OCI-LY3 (cell line): ENCODE measurements at regions not wholly inside any gene's neighbourhood (a gene's known extent, or its start where the extent isn't known, plus 50 kb on each side); places are given as distances from the start of the nearest gene placed in this dataset.

Experiments
- H2AFZ ChIP-seq: fragments of 200-600, 300-600 bp; shearing (Covaris generic); 2 replicates; pipeline ENCODE4 v1.6.0; 2014; ENCODE audit warnings: antibody characterized with exemption, low read depth, low read length
- H3K27ac ChIP-seq: fragments of 200-600, 300-600 bp; sonication (generic); 2 replicates; pipeline ENCODE4 v1.5.1; 2014; ENCODE audit warnings: mild to moderate bottlenecking, low read length, moderate library complexity, mixed read lengths
- H3K27me3 ChIP-seq: fragments of 200-600, 300-600 bp; sonication (generic); 2 replicates; pipeline ENCODE4 v1.6.1; 2014; ENCODE audit warnings: low read depth, low read length, mixed read lengths
- H3K36me3 ChIP-seq: fragments of 200-600, 300-600 bp; sonication (generic); replicated peaks from 2 replicates; pipeline ENCODE3; 2014; ENCODE audit warnings: low read depth, low read length, mixed read lengths
- H3K4me1 ChIP-seq: fragments of 300-600, 200-600 bp; sonication (generic); 2 replicates; pipeline ENCODE4 v1.6.1; 2014; ENCODE audit warnings: low read length, mixed read lengths
- H3K4me2 ChIP-seq: fragments of 200-600, 300-600 bp; sonication (generic); 2 replicates; pipeline ENCODE4 v1.6.1; 2014; ENCODE audit warnings: low read length, mixed read lengths
- H3K4me3 ChIP-seq: fragments of 300-600, 200-600 bp; sonication (generic); 2 replicates; pipeline ENCODE4 v1.5.1; 2014; ENCODE audit warnings: antibody characterized with exemption, mild to moderate bottlenecking, low read length, moderate library complexity
- H3K79me2 ChIP-seq: fragments of 300-600, 200-600 bp; shearing (Covaris generic); 2 replicates; pipeline ENCODE4 v1.6.1; 2014; ENCODE audit warnings: mild to moderate bottlenecking, low read length, mixed read lengths
- H3K9ac ChIP-seq: fragments of 300-600, 200-600 bp; shearing (Covaris generic); 2 replicates; pipeline ENCODE4 v1.6.0; 2014; ENCODE audit warnings: mild to moderate bottlenecking, low read length, moderate library complexity
- H3K9me3 ChIP-seq: fragments of 200-600, 300-600 bp; shearing (Covaris generic); 2 replicates; pipeline ENCODE4 v1.6.1; 2014; ENCODE audit warnings: low read length, mixed read lengths; ENCODE audit not compliant: insufficient read depth
- H4K20me1 ChIP-seq: fragments of 200-600, 300-600 bp; sonication (generic); 2 replicates; pipeline ENCODE4 v1.6.1; 2016; ENCODE audit warnings: low read length, mixed read lengths; ENCODE audit not compliant: insufficient read depth
- CTCF ChIP-seq: fragments of 200-600, 300-600 bp; sonication (generic); IDR thresholded peaks from 2 replicates; pipeline ENCODE4 v1.5.1; 2014; ENCODE audit warnings: antibody characterized with exemption, low read length, low read depth
- EZH2phosphoT487 ChIP-seq: fragments of 200-600 bp; shearing (Covaris generic); IDR thresholded peaks from 2 replicates; pipeline ENCODE4 v1.6.1; 2018; ENCODE audit warnings: antibody characterized with exemption, mixed run types, low read depth

- Histone ChIP-seq H3K79me2 (no peaks in the 10 kb centered on the region), H3K27ac (no peak overlapping the region), H3K9ac (no peak overlapping the region), H3K9me3 (no peaks in the 10 kb centered on the region), H4K20me1 (no peaks in the 10 kb centered on the region), H3K4me2 (no peak overlapping the region), H3K4me3 (no peak overlapping the region), H3K27me3 (no peaks in the 10 kb centered on the region), H3K36me3 (no peaks in the 10 kb centered on the region), H3K4me1 (no peaks in the 10 kb centered on the region), H2AFZ (no peak overlapping the region)
- TF ChIP-seq CTCF (no peak), EZH2phosphoT487 (no peak)
Observed at GRCh38 chr11:103699216-103699615, 337.2 kb upstream of the DDI1 start.

GRCh38 chr11:103699656-103700055, 336.8 kb upstream of the DDI1 start:
- Histone ChIP-seq H3K4me2 (no peak overlapping the region), H3K4me1 (no peaks in the 10 kb centered on the region), H3K9ac (no peak overlapping the region), H4K20me1 (no peaks in the 10 kb centered on the region), H3K79me2 (no peaks in the 10 kb centered on the region), H3K36me3 (no peaks in the 10 kb centered on the region), H3K9me3 (no peaks in the 10 kb centered on the region), H3K27ac (no peak overlapping the region), H3K27me3 (no peaks in the 10 kb centered on the region), H3K4me3 (no peak overlapping the region), H2AFZ (no peak overlapping the region)
- TF ChIP-seq CTCF (no peak), EZH2phosphoT487 (no peak)

DNA sequence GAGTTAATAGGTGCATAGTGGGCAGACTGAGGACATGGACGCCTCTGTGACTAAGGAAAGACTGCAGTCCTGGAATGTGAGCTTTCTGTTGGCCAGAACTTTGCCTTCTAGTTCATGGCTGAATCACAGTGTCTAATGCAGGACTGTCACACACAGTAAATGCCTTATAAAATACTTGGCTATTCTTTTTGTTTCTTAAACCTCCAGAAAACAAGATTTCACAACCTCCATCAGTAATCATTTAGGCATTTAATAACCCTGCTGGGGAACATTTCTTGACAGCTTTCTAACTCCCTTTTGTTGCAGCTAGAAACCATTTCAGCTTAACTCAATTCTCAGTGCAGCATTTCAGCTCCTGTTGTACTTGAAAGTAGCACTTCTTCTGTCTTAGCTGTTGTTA, 335.8 kb upstream of the DDI1 start:
- Histone ChIP-seq H3K4me3 (no peak overlapping the region), H4K20me1 (no peaks in the 10 kb centered on the region), H3K36me3 (no peaks in the 10 kb centered on the region), H3K9ac (no peak overlapping the region), H3K27me3 (no peaks in the 10 kb centered on the region), H2AFZ (no peak overlapping the region), H3K9me3 (no peaks in the 10 kb centered on the region), H3K79me2 (no peaks in the 10 kb centered on the region), H3K4me2 (no peak overlapping the region), H3K27ac (no peak overlapping the region), H3K4me1 (no peaks in the 10 kb centered on the region)
- TF ChIP-seq EZH2phosphoT487, result no peak
- TF ChIP-seq CTCF, result no peak

GRCh38 chr11:103703437-103703836, 333.0 kb upstream of the DDI1 start:
- Histone ChIP-seq H3K9ac (no peak overlapping the region), H3K79me2 (no peaks in the 10 kb centered on the region), H3K4me2 (no peak overlapping the region), H3K4me3 (no peak overlapping the region), H3K27ac (no peak overlapping the region), H3K27me3 (no peaks in the 10 kb centered on the region), H2AFZ (no peak overlapping the region), H3K9me3 (no peaks in the 10 kb centered on the region), H4K20me1 (no peaks in the 10 kb centered on the region), H3K4me1 (no peaks in the 10 kb centered on the region), H3K36me3 (no peaks in the 10 kb centered on the region)
- TF ChIP-seq EZH2phosphoT487, result no peak
- TF ChIP-seq CTCF, result no peak
